NOMO-1 treated with DMSO at 0.1 percent for 48 hours (cell line): ENCODE measurements at regions not wholly inside any gene's neighbourhood (a gene's known extent, or its start where the extent isn't known, plus 50 kb on each side); places are given as distances from the start of the nearest gene placed in this dataset.

Experiments used
- DNase-seq: peaks from one replicate; lab custom pipeline; 2025; ENCODE audit not compliant: unreplicated experiment; lab: John Stamatoyannopoulos, UW

DNA sequence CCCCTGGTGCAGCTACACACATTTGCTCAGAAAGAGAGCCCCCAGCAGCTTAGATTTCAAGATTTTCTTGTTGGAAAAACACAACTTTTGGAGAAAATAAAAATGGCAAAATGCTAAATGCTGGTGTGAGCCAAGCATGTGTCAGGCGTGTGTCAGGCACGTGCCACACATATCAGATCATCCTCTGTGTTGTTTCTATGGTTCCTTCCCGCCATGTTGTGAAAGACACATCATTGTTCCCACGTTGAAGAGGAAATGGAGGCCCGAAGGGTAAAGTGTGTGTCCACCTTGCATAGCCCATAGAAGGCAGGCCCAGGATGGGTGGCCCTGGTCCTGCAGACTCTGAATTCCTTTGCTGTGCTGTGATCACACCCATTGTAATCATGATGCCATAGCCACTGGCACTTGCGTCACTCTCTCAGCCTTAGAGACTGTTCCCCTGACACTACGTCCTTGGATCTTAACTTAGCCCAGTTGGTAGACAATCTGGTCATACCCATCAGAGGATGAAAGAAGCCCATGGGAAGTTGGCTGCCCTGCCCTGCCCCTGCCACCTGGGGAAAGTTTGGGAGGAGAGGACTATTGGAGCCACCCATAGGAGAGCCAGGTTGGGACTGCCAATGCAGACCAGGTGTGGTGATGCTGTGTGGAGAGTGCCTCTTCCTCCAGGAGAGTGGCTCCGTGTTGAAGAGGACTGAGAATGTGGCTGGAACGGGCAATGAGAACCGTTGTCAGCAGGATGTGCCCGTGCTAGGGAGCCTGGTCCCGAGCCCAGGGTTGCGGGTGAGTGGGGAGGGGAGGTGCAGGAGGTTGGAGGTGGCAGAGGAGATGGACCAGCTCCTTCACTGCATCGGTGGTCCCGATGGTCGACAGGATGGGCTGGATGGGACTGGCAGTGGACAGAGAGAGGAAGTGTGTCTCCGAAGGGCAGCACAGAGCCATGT, 65.6 kb upstream of the IGFBP3 start:
- DNase-seq = no peak

DNA sequence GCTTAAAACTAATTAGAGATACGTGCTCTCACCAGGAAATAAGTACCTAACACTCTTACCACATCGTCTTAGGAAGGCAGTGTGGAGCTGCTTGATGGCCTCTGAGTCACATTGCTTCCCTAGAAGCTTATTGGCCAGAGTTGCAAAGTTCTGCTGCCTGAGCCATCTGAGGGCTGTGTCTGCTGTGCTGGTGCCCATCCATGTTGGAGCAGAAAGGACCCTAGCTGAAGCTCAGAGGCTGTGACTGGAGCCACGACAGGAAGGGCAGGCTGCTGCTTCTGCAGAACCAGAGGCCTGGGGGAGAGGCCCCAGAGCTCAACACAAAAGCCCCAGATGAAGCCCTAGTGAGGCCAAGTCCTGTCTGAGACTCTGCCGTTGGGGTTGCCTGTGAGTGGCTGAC, 64.8 kb upstream of the IGFBP3 start:
- DNase-seq = no peak

DNA sequence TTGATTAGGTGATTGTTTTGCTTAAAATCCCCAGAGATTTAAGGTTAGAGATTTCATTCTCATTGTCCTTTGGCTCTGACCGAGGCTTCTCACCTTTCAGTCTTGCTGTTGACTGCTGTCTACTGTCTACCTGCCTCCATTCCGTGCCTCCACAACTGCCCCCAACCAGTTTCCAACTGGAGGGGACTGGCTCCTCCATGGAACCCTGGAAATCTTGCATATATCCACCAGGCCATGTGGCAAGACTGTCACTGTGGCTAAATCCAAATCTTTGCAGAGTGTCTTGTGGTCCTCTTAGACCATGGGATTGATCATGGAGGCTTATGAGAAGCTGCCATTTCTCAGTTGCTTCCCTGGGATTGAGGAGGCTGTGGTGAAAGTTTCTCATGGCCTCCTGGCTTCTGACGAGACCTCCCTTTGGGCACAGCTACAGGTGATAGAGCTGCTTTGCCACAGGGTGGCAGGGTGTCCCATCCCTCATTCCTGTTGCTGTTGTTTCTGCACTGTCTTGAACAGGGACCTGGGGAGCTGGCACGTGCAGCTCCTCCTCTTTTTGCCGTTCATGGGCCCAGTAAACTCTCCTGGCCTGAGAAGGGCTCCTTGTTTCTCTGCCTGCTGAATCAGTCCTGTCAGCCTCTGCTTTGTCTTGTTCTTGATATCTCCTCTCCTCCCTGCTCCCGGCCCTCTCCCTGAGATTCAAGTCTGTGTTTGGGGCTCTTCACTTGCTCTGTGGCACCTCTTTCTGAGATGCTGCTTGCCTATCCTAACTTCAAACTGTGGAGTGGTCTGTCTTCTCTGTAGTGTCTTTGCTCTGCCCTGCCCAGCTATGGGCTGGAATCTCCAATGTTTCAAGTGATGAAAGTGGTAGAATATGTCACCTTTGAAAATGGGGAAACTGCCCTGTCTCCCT, 63.6 kb upstream of the IGFBP3 start:
- DNase-seq = no peak

DNA sequence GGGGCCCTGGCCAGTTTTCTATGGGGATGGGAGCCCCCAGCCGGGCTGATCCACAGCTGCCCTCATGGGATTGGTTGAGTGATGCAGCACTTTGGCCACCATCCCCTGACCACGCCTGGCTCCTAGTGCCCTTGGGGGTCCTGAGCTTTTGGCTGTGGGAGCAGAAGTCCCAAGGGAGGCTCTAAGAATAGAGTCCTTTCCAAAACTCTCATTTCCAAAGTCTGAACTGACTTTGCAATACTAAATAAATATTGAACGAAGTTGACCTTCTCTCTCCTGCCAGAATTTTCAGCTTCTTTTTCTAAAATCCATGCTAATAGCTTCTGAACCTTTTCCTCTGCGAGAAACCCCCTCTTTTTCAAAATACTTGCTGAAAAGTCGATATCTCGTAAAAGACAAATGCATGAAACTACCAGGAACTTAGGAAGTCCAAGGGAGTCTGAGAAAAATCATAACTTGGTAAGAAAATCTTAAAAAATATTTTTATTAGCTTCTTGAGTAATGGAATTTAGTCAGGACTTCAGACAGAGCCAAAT, 62.7 kb upstream of the IGFBP3 start:
- DNase-seq = no peak

DNA sequence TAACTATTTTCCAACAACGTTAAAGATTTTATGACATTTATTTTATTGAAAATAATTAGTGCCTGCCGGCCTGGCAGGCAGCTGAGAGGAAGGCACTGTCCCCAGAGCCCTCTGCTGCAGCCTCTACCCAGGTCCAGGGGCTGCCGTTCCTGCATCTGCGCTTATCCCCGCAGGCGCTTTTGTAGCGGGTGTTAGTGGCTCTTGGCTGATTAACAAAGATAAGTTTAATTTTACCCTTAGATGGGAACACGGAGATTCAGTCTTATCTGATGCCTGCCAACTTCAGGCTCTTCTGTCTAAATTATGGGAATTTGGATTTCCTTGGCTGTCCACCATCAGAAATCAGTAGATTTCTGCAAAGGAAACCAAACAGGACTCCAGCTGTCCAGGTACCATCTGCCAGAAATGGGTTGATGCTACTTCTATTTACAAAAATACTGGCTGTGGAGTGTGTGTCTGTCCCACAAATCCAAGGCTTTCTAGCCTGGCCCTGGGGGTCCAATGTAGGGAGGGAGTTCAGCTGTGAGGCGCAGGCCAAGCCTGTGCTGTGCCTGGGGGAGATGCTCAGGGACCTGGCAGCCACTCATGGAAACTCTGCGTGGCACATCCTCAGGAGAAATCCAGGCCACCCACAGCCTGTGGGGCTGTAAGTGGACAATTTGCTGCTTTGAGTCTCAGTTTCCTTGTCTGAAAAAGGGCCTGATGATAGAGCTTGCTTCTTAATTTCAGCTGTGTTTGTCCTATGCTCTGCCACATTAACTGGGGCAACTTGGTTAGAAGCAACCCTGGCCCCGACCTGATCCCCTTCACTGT, 62.0 kb upstream of the IGFBP3 start:
- DNase-seq = no peak

DNA sequence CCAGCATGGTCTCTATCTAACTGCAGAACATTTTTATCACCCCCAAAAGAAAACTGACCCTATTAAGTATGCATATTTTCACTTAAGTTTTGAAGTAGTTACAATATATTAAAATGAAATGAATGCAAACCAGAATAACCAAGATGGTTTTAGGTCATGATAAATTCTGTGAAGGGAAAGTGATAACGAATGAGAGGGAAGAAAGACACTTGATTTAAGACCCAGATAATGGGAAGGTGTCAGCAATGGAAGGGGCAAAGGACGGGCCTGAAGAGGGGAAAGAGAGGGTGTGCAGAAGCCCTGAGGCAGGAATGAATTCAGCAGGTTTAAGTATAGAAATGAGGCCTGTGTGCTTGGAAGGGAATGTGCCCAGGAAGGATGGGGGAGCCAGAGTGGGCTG, 61.1 kb upstream of the IGFBP3 start:
- DNase-seq = no peak

DNA sequence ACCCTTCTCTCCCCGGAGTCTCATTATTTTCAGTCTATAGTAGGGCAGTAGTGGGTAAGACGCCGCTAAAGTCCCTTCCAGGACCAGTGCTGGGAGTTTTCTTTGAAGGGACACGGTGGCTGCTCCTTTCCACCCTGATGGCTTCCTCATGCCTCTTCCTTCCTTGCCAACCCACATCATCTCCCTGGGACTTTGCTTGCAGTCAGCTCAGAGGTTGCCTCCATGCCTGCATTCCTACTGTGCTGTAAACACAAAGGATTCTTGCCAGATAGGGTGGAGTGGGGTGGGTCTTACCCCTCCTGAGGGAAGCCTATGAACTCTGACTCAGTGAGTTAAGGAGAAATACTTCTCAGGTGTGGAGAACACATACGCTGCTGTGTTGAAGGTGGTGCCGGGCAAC, 59.9 kb upstream of the IGFBP3 start:
- no peak for DNase-seq

DNA sequence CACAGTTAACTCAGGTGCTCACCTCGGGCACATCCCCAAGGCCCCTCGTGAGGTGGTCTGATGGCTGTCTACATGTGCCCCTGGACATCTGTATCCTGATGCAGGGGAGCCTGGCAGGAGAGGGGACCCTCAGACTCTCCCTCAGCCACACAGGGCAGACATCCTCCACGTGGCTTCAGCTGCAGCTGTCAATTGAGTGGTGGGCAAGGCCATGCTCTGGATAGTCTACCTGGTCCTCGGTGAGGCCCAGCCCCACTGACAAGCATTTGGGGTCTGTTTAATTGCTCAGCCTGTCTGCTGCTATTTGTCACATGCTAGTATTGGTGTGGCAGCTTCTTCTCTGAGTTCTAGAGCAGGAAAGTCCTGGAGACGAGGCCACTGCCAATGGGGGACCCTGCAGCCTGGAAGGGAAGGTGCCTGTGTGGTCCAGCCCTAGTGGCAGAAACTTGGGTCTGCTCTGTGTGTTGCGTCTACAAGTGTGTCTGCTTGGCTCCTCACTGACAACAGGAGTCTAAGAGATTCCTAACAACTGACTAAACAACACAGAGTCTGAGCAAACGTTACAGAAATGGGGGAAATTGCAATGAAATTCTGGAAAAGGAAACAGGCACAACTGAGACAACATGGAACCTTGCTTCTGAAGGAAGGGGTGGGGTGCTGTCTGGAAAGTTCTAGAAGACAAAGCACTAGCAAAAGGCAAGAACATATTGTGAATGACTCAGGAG, 59.3 kb upstream of the IGFBP3 start:
- no peak for DNase-seq

DNA sequence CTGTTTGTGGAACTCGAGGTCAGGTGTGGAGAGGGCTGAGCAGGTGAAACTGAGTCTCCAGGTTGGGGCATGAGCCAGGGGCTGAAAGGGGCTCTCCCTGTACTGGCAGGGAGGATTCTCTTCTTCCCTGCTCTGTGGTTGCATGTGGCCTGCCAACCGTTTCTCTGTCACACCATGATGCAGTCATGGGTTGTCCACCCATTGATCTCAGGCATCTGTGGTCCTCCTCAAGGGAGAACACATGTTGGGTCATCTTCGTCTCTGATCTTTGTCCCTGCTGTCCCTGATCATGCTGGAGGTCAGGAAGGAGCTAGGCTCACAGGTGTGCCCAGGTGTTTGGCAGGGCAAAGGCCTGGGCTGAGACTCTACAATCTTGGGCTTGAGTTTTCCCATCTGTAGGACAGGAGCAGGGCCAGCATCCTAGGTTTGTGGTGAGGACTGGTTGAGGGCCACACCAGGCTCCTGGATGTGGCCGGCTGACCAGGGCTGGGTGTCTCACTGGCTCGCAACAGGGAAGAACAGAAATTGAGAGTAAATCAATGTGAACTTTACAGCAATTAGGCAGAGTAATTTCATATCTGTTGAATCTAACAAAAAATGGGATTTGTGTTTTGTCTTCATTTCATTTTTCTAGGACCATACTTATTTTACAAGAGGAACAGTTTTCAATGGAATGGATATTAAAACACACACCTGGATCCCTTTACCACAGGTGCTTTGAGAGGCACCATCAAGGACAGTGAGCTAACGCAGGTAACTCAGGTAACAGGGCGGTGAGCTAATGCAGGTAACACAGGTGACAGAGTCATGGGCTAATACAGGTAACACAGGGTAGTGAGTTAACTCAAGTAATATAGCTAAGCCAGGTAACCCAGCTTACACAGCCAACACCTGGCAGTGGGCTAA, 58.5 kb upstream of the IGFBP3 start:
- no peak for DNase-seq

DNA sequence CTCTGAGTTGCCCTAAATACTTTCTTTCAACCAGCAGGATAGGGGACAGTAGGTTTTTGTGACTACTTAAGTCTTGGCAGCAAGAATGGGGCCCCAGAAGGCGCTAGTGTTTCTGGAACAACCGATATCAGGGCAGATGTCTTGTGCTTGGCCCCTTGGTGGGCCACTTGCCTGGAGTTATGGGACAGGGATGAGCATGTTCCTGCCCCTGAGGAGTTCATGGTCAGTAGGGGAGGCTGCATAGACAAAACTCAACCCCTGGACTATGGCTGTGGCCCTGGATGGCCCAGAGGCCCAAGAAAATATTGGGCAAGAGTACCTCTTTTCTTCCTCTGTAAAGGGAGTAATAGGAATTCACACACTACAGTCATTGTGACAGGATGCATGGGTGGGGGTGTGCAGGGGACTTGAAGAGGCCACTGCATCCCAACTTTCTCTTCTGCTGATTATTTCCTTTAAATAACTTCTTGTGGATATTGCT, 57.7 kb upstream of the IGFBP3 start:
- no peak for DNase-seq

DNA sequence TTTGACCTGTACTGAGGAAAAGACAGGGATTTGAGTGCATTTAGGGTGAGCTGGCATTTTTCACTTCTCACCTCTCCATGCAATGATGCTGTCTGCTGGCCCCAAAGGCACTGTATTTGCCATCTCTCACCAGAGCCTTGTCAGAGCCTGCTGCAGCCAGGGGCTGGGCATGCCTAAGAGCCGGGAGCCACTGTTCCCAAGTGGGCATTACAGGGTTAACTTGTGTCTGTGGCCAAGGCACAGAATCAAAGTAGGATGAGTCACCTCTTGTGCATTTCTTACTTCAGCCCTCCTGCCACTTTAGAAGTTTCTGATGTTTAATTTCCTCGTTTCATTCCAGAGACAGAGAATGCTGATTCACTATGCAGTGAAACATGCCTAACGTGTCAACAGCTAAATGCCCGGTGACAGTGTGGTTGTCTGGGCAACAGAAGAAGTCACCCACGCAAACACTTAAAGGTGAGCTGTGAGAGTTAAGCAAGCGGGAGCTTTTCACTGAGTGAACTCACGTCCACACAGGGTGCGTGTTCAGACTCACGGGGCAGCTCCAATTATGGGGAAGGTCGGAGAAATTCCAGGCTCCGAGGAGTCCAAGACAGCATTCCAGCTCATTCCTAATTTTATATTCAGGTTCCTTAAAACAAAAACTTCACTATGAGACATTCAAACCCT, 57.1 kb upstream of the IGFBP3 start:
- peak; percentile 88 for DNase-seq

DNA sequence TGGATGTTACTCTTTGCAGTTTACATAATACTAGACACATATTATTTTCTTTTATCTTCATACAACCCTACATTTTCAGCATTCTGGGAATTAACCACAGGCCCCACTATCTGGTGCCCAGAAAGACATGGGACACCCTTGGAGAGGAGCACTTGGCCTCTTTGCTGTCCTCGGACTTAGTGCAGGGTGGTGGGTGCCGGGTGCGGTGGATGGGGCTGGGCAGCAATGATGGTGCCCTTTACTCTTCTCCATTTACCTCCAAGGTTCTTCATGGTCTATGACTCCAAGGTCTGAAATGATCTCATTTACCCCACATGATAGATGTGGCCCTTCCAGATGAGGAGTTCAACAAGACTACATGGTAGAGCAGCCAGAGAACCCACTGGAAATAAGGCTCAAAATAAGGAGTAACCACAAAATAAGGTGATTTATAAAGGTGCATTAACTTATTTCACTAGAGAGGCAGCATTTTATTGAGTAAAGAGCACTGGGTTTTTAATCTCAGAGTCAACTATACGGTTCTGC, 56.2 kb upstream of the IGFBP3 start:
- no peak for DNase-seq

DNA sequence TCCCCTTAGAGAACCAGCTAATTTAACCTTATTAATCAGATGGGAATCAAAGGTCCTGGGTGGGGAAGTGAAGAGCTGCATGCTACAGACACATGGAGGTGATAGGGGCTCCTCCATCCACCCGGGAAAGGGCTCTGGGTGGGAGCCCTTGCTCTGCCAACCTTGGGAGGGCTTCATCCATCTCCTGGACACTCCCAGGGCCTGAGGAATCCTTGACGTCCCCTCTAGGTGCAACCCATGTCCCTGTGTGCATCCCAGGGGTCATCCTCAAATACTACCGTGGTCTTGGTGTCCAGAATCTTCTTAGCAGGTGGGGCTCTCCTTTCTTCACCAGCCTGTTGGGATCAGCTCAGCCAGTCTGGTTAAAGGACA, 55.4 kb upstream of the IGFBP3 start:
- DNase-seq = no peak

DNA sequence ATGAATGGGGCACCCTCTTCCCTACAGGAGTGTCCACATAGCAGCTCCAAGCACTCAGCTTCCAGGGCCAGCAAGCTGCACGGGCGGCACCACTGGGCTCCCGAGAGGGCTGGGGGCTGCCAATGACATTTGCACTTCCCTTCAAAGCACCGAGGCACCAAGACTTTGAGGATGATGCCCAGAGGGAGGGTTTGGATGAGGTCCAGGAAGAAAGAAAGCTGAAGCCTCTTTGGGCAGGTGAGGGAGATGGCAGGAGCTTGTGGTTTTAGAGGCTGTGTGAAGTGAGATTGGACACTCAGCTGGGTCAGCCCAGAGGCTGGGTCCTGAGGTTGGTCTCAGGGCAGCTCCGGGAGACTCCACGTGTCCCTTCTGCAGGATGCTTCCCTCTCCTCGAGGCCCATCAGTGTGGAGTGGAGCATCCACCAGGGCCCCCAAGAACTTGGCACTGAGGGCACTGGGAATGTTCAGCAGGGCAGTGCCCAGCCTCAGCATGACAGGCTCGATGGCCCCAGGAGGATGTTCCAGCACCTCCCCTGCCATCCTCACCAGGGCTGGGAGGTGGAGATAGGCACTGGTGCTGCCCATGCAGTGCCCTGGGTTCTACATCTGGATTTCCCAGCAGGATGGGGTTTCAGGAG, 54.9 kb upstream of the IGFBP3 start:
- no peak for DNase-seq

DNA sequence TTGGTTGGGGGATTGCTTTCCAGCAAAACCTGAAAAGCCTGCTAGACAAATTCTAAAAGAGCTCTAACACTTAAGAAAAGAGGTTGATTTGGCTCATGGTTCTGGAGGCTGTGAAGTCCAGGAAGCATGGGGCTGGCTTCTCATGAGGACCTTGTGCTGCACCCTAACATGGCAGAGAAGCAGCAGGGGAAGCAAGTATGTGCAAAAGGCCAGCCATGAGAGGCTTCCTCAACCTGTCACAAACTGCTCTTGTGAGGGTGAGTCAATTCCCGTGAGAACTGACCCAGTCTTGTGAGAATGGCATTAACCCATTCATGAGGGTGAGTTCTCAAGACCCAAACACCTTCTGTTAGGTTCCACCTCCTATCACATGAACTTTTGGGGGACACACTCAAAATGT, 54.3 kb upstream of the IGFBP3 start:
- DNase-seq = no peak

DNA sequence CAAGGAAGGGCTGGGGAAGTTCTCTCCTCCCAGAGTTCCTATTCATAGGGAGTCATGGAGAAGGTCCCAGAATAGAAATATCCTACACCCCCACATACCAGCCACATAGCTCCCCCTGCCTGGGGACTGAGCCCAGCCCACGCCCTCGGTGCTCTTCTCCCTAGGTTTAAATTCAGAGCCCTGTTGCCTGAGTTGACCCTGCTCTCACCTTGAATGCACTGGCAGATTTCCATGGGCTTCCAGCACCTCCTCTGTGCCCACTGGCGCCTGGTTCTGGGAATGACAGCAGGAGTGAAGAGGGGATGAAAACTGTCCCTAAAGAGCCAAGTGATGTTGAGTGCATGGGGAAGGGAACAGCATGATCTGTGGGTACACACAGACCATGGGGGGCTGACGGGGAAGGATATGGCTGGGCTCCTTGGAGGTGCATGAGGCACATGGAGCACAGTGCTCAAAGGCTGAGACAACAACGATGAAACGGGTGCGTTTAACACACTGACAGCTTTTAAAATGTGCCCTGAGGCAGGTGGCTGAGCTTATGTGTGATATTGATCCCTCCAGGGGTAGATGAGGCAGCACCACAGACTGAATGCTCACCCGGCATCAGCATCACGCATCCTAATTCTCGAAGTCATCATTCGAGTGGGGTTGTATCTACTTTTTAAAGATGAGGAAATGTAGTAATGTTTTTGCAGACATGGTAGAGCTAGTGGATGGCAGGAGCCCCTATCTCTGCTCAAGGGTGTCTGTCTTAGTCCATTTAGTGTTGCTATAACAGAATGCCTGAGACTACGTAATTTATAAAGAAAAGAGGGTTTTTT, 53.7 kb upstream of the IGFBP3 start:
- DNase-seq = no peak
